ENCODE measurements at regions not wholly inside any gene's neighbourhood (a gene's known extent, or its start where the extent isn't known, plus 50 kb on each side); places are given as distances from the start of the nearest gene placed in this dataset.
"Not testable (repeated sequence)": the region's sequence is repeated elsewhere in the genome, so short reads cannot be mapped to it uniquely, and the experiment has no call there.

- DNase-seq (ENCODE audit: low read depth) = no peak
These were observed 69.7 kb upstream of the RASA1 start for GRCh38 chr5:87198010-87198409.

- DNase-seq (ENCODE audit: low read depth) = not testable (repeated sequence)
These were observed 68.4 kb upstream of the RASA1 start for GRCh38 chr5:87199246-87199645.

GRCh38 chr5:87199704-87200103 lies 68.0 kb upstream of the RASA1 start:
- not testable (repeated sequence) for DNase-seq (ENCODE audit: low read depth)

- no peak for DNase-seq (ENCODE audit: low read depth)
These were observed 57.6 kb upstream of the RASA1 start for GRCh38 chr5:87210076-87210475.

GRCh38 chr5:87210743-87211142 lies 56.9 kb upstream of the RASA1 start:
- no peak for DNase-seq (ENCODE audit: low read depth)

GRCh38 chr5:87211676-87212075 lies 56.0 kb upstream of the RASA1 start:
- DNase-seq (ENCODE audit: low read depth) = no peak

GRCh38 chr5:87212183-87212582 lies 55.5 kb upstream of the RASA1 start:
- DNase-seq (ENCODE audit: low read depth) = not testable (repeated sequence)

GRCh38 chr5:87217480-87217879 lies 50.2 kb upstream of the RASA1 start:
- not testable (repeated sequence) for DNase-seq (ENCODE audit: low read depth)

All from T-helper 22 cell (primary cell).